ENCODE measurements at regions not wholly inside any gene's neighbourhood (a gene's known extent, or its start where the extent isn't known, plus 50 kb on each side); places are given as distances from the start of the nearest gene placed in this dataset.

DNA sequence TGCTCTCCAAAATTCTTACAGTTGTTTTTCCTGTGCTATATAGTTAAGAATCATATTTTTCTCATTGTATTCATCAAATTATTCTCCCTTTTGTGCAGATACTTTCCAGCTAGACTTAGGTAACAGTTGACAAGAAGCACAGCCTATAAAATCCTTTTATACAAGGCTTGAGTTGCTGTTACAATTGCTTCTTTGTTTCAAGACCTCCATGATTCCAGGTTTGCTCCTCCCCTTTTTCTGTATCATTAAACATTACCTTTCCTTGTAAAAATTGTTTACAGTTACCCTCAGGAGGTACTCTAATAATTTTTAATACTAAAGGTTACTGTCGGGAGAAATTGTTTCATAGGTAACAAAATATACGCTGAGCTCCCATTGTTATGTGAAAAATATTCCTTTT, 192.3 kb upstream of the GRID2 start:
- no peak for DNase-seq (ENCODE audit: low spot score)

- no peak for DNase-seq (ENCODE audit: low spot score)
Measured at GRCh38 chr4:92112805-92113204, 191.0 kb upstream of the GRID2 start.

- peak; percentile 1 for DNase-seq (ENCODE audit: low spot score)
Measured at GRCh38 chr4:92120810-92121498, 182.8 kb upstream of the GRID2 start.

GRCh38 chr4:92122911-92123310, 180.9 kb upstream of the GRID2 start:
- DNase-seq (ENCODE audit: low spot score), result no peak

- DNase-seq (ENCODE audit: low spot score), result no peak
Measured at GRCh38 chr4:92128676-92129075, 175.1 kb upstream of the GRID2 start.

DNA sequence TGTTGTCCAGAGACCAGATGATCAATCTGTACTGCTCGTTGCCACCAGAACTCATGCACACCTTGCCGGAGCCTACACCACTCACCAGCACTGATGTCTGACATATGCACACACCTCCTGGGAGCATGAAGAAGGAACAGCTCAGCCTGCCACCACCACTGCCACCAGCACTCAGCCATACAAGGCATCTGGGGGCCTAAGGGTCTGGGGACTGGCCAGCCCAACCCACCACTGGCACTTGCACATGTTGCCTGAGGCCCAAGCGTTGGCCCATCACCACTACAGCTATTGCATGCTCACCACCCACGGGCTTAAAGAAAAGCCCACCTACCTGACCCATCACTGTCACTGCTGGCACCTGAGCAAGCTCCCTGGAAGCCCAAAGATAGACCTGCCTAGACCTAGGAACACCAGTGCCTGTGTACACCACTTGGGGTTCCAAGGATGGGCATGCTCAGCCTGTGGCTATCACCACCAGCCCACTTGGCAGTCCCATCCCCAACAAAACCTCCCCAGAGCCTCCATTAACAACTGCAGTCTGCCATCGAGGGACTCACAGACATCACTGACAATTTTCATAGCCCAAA, 174.3 kb upstream of the GRID2 start:
- no peak for DNase-seq (ENCODE audit: low spot score)

- no peak for DNase-seq (ENCODE audit: low spot score)
Measured at GRCh38 chr4:92136434-92136833, 167.3 kb upstream of the GRID2 start.

DNA sequence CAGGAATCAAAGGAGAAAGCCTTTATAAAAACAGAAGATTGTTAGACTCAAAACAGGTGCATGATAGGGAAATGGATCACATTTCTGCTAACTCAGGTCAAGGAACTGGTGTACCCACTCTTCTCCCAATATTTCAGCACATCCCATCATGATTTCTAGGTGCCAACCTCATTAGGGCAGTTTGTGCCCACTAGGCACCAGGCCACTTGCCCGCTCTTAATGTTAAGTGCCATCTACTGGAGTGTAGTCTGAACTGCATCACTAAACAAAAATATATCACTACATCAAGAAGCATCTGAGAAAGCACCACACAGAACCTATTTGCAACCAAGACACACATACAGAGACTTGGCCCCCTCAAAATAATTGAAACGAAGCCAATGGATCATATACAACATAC, 140.4 kb upstream of the GRID2 start:
- DNase-seq (ENCODE audit: low spot score), result no peak

DNA sequence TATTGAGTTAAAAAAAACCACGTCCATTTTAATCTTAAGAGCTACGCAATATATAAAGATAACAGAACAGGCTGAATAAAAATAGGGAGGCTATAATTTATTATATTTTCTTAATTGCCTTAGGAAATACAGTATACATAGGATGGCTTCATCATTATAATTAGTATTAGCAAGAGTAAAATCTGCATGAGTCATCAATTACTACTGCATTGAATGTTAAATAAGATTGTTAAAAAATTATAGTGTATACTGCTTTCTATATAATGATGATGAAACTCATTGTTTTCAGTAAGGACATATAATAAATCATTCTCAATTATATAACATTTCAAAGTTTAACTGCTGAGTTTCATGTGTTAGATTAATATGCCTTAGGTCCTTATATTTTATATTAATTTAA, 133.4 kb upstream of the GRID2 start:
- DNase-seq (ENCODE audit: low spot score), result no peak

GRCh38 chr4:92172203-92172602, 131.6 kb upstream of the GRID2 start:
- DNase-seq (ENCODE audit: low spot score), result no peak

DNA sequence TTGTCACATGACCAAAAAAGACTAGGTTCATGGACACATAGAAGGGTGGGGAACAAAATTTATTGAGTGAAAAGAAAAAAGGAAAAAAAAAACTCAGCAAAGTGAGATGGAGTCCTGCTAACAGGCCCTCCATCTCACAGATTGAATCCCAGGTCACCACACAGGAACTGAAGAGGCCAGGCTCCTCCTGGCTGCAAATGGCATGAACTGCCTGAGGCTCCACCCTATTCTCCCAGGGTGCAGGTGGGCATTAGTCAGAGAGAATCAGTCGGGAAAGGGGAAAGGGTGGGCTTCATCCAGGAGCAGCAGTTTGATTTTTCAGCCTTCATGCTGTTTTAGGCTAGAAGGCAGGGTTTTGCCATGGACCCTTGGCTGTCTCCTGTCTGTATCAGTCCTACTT, 128.5 kb upstream of the GRID2 start:
- no peak for DNase-seq (ENCODE audit: low spot score)

- no peak for DNase-seq (ENCODE audit: low spot score)
Measured at GRCh38 chr4:92182006-92182735, 121.6 kb upstream of the GRID2 start.

DNA sequence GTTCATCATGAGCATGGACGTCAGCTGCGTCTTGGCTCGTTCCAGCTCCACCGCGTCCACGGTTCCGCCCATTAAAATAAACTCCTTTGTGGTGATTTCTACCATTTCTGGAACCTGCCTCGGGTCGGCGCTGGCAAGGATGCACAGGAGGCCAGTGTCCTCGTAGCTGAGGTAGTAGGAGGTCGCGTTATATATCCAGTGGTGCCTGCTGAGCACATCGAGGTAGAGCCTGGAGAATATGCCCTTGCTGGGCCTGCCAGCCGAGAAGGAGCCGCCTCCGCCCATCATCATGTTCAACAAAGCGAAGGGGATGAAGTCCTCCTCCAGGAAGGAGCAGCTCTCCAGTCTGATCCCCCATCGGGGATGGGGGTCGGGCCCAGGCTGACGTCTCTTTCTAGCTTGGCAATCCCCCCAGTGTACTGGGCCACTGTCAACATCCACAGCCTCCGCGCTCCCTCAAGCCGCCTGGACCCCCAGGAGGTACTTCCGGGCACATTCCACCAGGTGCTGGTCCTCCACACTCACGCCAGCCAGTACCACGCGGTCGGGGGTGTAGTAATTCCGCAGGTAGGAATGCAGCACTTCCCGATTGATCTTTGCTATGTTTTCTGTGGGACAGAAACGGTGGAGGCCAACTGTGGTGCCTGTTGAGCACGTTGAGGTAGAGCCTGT, 120.9 kb upstream of the GRID2 start:
- no peak for DNase-seq (ENCODE audit: low spot score)

DNA sequence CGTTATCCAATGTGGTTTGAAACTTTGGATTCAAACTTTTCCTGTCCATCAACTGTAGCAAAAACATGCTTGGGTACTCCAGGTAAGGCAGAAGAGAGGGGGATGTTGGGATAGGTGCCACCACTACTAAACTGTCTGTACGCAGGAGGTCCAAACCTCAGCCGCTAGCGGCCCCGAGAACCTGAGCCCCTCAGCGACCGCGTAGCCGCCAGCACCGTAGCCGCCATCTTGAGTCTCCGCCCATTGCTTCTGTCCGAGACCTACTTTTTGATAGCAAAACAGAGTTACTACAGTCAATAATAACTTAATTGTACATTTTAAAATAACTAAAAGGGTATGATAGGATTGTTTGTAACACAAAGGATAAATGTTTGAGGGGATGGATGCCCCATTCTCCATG, 119.9 kb upstream of the GRID2 start:
- no peak for DNase-seq (ENCODE audit: low spot score)

GRCh38 chr4:92184566-92184965, 119.2 kb upstream of the GRID2 start:
- no peak for DNase-seq (ENCODE audit: low spot score)

DNA sequence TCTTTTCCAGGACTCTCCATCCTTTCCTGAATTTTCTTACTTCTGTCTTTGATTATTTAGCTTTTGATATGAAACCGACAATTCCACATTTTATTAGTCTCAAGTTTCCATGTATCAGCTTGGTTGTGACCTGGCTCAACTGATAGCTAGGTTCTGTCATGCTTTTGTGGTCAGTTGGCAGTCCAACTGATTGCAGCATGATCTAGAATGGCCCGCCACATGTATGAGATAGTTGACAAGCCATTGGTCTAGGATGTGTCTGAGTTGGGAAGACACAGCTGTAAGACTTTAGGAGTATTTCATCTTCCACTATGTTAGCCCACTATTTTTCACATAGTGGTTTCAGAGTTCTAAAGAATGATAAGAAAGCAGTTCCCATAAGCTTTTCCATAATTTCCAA, 117.5 kb upstream of the GRID2 start:
- no peak for DNase-seq (ENCODE audit: low spot score)

DNA sequence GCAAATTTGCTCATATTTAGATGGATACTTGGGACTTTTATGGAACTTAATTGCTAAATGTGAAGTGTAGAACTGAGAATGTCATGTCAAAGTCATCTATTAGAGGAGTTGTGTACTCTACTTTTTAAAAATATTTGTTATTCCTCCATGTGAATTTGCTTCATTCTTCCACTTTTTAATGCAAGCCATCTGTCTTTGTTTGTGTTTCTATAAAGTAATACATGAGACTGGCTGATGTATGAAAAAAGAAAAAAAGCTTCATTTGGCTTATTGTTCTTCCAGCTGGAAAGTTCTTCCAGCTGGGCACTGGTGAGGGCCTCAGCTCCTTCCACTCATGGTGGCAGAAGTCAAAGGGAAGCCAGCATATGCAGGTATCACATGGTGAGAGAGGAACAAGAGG, 114.6 kb upstream of the GRID2 start:
- DNase-seq (ENCODE audit: low spot score), result no peak

DNA sequence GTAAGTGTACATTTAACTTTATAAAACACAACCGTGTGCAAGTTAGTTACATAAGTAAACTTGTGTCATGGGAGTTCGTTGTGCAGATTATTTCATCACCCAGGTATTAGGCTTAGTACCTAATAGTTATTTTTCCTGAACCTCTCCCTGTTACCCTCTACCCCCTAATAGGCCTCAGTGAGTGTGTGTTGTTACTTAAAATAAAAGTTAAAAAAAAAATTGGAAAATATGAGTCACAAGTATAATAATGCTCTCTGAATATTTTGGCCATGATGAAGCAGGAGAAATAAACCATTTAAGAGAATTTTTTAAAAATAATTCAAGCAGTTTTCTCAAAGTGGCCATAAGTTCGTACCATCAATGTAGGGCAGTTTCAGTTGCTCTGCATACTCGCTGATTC, 105.1 kb upstream of the GRID2 start:
- no peak for DNase-seq (ENCODE audit: low spot score)

- no peak for DNase-seq (ENCODE audit: low spot score)
Measured at GRCh38 chr4:92199135-92199534, 104.6 kb upstream of the GRID2 start.

DNA sequence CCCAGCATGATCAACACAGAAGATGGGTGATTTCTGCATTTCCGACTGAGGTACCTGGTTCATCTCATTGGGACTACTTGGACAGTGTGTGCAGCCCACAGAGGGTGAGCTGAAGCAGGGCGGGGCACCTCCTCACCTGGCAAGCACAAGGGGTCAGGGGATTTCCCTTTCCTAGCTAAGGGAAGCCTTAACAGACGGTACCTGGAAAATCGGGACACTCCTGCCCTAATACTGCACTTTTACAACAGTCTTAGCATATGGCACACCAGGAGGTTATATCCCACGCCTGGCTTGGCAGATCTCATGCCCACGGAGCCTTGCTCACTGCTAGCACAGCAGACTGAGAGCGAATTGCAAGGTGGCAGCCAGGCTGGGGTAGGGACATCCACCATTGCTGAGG, 92.9 kb upstream of the GRID2 start:
- no peak for DNase-seq (ENCODE audit: low spot score)

GRCh38 chr4:92215476-92215875, 88.3 kb upstream of the GRID2 start:
- no peak for DNase-seq (ENCODE audit: low spot score)

- DNase-seq (ENCODE audit: low spot score), result no peak
Measured at GRCh38 chr4:92231511-92231910, 72.3 kb upstream of the GRID2 start.

GRCh38 chr4:92232566-92232965, 71.2 kb upstream of the GRID2 start:
- no peak for DNase-seq (ENCODE audit: low spot score)
